Stomach (tissue), 4 donors: ENCODE measurements at regions not wholly inside any gene's neighbourhood (a gene's known extent, or its start where the extent isn't known, plus 50 kb on each side); places are given as distances from the start of the nearest gene placed in this dataset.

Experiments
- CTCF ChIP-seq, 7 experiments: fragments of 450-650 bp in 4 of 7; fragments of 200-600 bp in 3 of 7; sonication (generic) in 3 of 7; IDR thresholded peaks; one replicate each; pipeline ENCODE4 v1.5.1; 2016 to 2019; ENCODE audit warnings: antibody characterized with exemption in 7 of 7, control low read depth in 2 of 7, mild to moderate bottlenecking in 1 of 7
- EP300 ChIP-seq: sonication (generic); formaldehyde crosslinking; IDR thresholded peaks from one replicate; pipeline ENCODE4 v1.6.1; 2017; ENCODE audit warnings: antibody characterized with exemption
- POLR2AphosphoS5 ChIP-seq, 3 donors: sonication (generic); formaldehyde crosslinking; IDR thresholded peaks; one replicate each; pipeline ENCODE4 v1.6.1; 2016; ENCODE audit warnings: antibody characterized with exemption in 3 of 3

GRCh38 chr5:75907651-75908050 lies 175.5 kb upstream of the SV2C start:
- TF ChIP-seq CTCF (IDR thresholded peaks at IDR 0.05): no peak
- no peak for TF ChIP-seq EP300
- TF ChIP-seq POLR2AphosphoS5 (IDR thresholded peaks at IDR 0.05): no peak
